HG02938 (cell line): ENCODE measurements at regions not wholly inside any gene's neighbourhood (a gene's known extent, or its start where the extent isn't known, plus 50 kb on each side); places are given as distances from the start of the nearest gene placed in this dataset.

Source experiments
- ATAC-seq: cut with Tn5 transposase; IDR thresholded peaks from one replicate; pipeline ENCODE4 v1.9.1; 2021; ENCODE audit warnings: mild to moderate bottlenecking, moderate library complexity; ENCODE audit not compliant: unreplicated experiment

- no peak for ATAC-seq
Observed at GRCh38 chr9:109549386-109549785, 51.3 kb upstream of the PTPN3 start.

- ATAC-seq = no peak
Observed at GRCh38 chr9:109551651-109552050, 53.5 kb upstream of the PTPN3 start.

GRCh38 chr9:109555215-109555614 lies 57.1 kb upstream of the PTPN3 start:
- ATAC-seq = no peak

- no peak for ATAC-seq
Observed at GRCh38 chr9:109556061-109556460, 58.0 kb upstream of the PTPN3 start.

GRCh38 chr9:109556786-109557185 lies 58.7 kb upstream of the PTPN3 start:
- no peak for ATAC-seq

GRCh38 chr9:109557481-109557880 lies 59.4 kb upstream of the PTPN3 start:
- no peak for ATAC-seq

- ATAC-seq = no peak
Observed at GRCh38 chr9:109558718-109559151, 60.6 kb upstream of the PTPN3 start.

- ATAC-seq = no peak
Observed at GRCh38 chr9:109560470-109561132, 62.5 kb upstream of the PTPN3 start.

- no peak for ATAC-seq
Observed at GRCh38 chr9:109561137-109561536, 63.0 kb upstream of the PTPN3 start.

- ATAC-seq = no peak
Observed at GRCh38 chr9:109568089-109568488, 70.0 kb upstream of the PTPN3 start.

GRCh38 chr9:109568568-109569210 lies 70.6 kb upstream of the PTPN3 start:
- ATAC-seq = no peak

- peak; percentile 68 for ATAC-seq
Observed at GRCh38 chr9:109574061-109574882, 76.2 kb upstream of the PTPN3 start.

GRCh38 chr9:109576762-109577161 lies 78.7 kb upstream of the PTPN3 start:
- ATAC-seq = no peak

- no peak for ATAC-seq
Observed at GRCh38 chr9:109579191-109579948, 81.3 kb upstream of the PTPN3 start.

GRCh38 chr9:109582386-109582785 lies 84.3 kb upstream of the PTPN3 start:
- no peak for ATAC-seq

GRCh38 chr9:109584205-109584604 lies 86.1 kb upstream of the PTPN3 start:
- ATAC-seq = no peak

- ATAC-seq = no peak
Observed at GRCh38 chr9:109585796-109586195, 87.7 kb upstream of the PTPN3 start.

- ATAC-seq = no peak
Observed at GRCh38 chr9:109586993-109587392, 88.9 kb upstream of the PTPN3 start.

GRCh38 chr9:109588415-109588814 lies 90.3 kb upstream of the PTPN3 start:
- ATAC-seq = no peak

GRCh38 chr9:109590966-109591365 lies 92.9 kb upstream of the PTPN3 start:
- ATAC-seq = no peak

- no peak for ATAC-seq
Observed at GRCh38 chr9:109591691-109592090, 93.6 kb upstream of the PTPN3 start.
